Transverse colon (tissue), 4 donors: ENCODE measurements at regions not wholly inside any gene's neighbourhood (a gene's known extent, or its start where the extent isn't known, plus 50 kb on each side); places are given as distances from the start of the nearest gene placed in this dataset.
"Not testable (repeated sequence)": the region's sequence is repeated elsewhere in the genome, so short reads cannot be mapped to it uniquely, and the experiment has no call there.

Experiments
- DNase-seq: peaks from one replicate; pipeline ENCODE4 v3.0.0-alpha.2; 2019
- H3K27ac ChIP-seq, 4 donors: fragments of 200-600 bp; sonication (generic); 2 replicates each; pipeline ENCODE4 v1.5.1; 2016 to 2018; ENCODE audit warnings: inconsistent platforms in 4 of 4
- H3K27me3 ChIP-seq: fragments of 200-600 bp; sonication (generic); 2 replicates; pipeline ENCODE4 v1.5.1; 2017; ENCODE audit warnings: inconsistent platforms
- H3K36me3 ChIP-seq, 4 donors: fragments of 200-600 bp; sonication (generic); 2 replicates each; pipeline ENCODE4 v1.5.1; 2017 to 2019; ENCODE audit warnings: inconsistent platforms in 4 of 4
- H3K4me1 ChIP-seq, 4 donors: fragments of 200-600 bp; sonication (generic); 2 replicates each; pipeline ENCODE4 v1.5.1; 2017 to 2020; ENCODE audit warnings: inconsistent platforms in 4 of 4
- H3K4me3 ChIP-seq, 4 donors: fragments of 200-600 bp; sonication (generic); 1 replicate in 1 of 4; 2 replicates in 3 of 4; pipeline versions ENCODE4 v1.5.1 to v1.6.1; 2017 to 2019; ENCODE audit warnings: inconsistent platforms in 4 of 4
- H3K9me3 ChIP-seq, 2 donors: fragments of 200-600 bp; sonication (generic); 2 replicates each; pipeline ENCODE4 v1.5.1; 2017 to 2019; ENCODE audit warnings: inconsistent platforms in 2 of 2
- CTCF ChIP-seq, 5 experiments: fragments of 200-600 bp in 3 of 5; fragments of 450-650 bp in 2 of 5; sonication (generic) in 3 of 5; IDR thresholded peaks; 1 replicate in 2 of 5; 2 replicates in 3 of 5; pipeline ENCODE4 v1.5.1; 2016 to 2017; ENCODE audit warnings: antibody characterized with exemption in 5 of 5, inconsistent platforms in 3 of 5, mild to moderate bottlenecking in 2 of 5, moderate library complexity in 1 of 5
- EP300 ChIP-seq: sonication (generic); formaldehyde crosslinking; IDR thresholded peaks from one replicate; pipeline ENCODE4 v1.6.1; 2017; ENCODE audit warnings: antibody characterized with exemption, low read depth
- POLR2A ChIP-seq: fragments of 450-650 bp; IDR thresholded peaks from one replicate; pipeline ENCODE4 v1.6.1; 2016; ENCODE audit warnings: antibody characterized with exemption, mild to moderate bottlenecking, moderate library complexity
- POLR2AphosphoS5 ChIP-seq, 3 donors: sonication (generic); formaldehyde crosslinking; IDR thresholded peaks; one replicate each; pipeline ENCODE4 v1.6.1; 2016; ENCODE audit warnings: antibody characterized with exemption in 3 of 3
- WGBS, 2 donors: methylation state at CpG; one replicate each; pipeline ENCODE4 v1.1.5; 2018; ENCODE audit warnings: low coverage in 1 of 2; 5-methylcytosine and 5-hydroxymethylcytosine counted together
- in situ Hi-C, 4 donors: fragments of 200-750 bp; cut with MboI; loops; one replicate each; pipeline versions ENCODE4 v1.15.0 to v1.15.1; 2017; ENCODE audit warnings: low sequenced_read_pairs in 3 of 4, low pct_ligation_motif_present in 1 of 4, low pct_unique_long_range_greater_than_20kb in 1 of 4
- intact Hi-C: fragments of 100-400 bp; cut with DNase I; formaldehyde crosslinking; loops from one replicate; pipeline ENCODE4 v1.15.1; 2023; ENCODE audit warnings: low total_unique reads

DNA sequence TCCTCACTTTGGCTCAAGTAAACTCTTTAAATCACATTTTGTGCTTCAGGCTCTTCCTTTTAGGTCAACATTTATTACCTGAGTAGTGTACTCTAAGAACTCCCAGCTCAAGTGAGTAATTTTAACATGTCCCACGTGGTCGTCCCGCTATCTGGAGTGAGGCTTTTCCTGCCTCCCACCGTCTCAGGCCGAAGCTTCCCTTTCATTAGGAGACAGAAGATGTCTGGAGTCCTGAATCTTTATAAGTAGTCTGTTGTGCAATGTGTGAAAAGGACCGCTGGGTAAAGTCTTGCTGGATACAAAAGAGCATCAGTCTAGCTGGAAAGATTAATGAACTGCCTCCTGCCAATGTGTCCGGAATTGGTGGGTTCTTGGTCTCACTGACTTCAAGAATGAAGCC lies 117.7 kb upstream of the NEIL3 start:
- no peak overlapping the region for H3K27ac ChIP-seq
- no peaks in the 10 kb centered on the region for H3K27me3 ChIP-seq
- H3K4me3 ChIP-seq: no peak overlapping the region
- DNase-seq: no peak
- no peaks in the 10 kb centered on the region for H3K9me3 ChIP-seq
- in situ Hi-C loops (no loop called here), intact Hi-C loops (no loop called here)
- 92% methylated on average over 7 of the region's 7 CpGs; no CpG with 5 or more reads in 1 of the 2 donors for WGBS, 2 donors
- H3K4me1 ChIP-seq: no peaks in the 10 kb centered on the region
- no peaks in the 10 kb centered on the region for H3K36me3 ChIP-seq
- no peak for TF ChIP-seq EP300

DNA sequence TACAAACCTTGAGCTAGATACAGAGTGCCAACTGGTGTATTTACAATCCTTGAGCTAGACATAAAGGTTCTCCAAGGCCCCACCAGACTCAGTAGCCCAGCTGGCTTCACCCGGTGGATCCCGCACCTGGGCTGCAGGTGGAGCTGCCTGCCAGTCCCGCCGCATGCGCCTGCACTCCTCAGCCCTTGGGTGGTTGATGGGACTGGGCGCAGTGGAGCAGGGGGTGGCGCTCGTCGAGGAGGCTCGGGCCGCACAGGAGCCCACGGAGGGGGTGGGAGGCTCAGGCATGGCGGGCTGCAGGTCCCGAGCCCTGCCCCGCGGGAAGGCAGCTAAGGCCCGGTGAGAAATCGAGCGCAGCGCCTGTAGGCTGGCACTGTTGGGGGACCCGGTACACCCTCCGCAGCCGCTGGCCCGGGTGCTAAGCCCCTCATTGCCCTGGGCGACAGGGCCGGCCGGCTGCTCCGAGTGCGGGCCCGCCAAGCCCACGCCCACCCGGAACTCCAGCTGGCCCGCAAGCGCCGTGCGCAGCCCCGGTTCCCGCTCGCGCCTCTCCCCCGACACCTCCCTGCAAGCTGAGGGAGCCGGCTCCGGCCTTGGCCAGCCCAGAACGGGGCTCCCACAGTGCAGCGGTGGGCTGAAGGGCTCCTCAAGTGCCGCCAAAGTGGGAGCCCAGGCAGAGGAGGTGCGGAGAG lies 116.5 kb upstream of the NEIL3 start:
- DNase-seq, in situ Hi-C loops: not testable (repeated sequence)

DNA sequence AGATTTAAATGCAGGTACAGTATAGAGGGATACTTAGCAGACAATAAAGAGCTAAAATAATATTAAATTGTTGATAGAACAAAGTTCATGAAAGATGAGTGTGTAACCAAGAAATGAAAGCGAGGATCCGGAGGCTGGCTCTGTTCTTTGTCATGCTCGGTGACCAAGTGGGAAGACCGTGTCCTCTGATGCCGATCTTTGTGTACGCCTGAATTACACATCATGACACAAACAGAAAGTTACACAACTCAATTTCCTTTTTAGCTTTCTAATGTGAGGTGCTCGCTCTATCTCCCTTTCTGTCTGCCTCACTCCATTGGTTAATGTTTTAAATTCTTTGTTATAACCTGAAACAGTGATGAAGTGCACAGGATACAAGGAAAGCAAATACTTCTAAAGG lies 114.8 kb upstream of the NEIL3 start:
- intact Hi-C loops (no loop called here), in situ Hi-C loops (no loop called here)
- H3K4me3 ChIP-seq: no peak overlapping the region

More for the DNA sequence above, 116.5 kb upstream of the NEIL3 start:
- intact Hi-C loops, H3K27ac ChIP-seq, H3K4me3 ChIP-seq, H3K9me3 ChIP-seq, H3K27me3 ChIP-seq, H3K4me1 ChIP-seq, H3K36me3 ChIP-seq: not testable (repeated sequence)
- WGBS, 2 donors: 96 to 100% methylated on average over 2 to 47 of the region's 47 CpGs

DNA sequence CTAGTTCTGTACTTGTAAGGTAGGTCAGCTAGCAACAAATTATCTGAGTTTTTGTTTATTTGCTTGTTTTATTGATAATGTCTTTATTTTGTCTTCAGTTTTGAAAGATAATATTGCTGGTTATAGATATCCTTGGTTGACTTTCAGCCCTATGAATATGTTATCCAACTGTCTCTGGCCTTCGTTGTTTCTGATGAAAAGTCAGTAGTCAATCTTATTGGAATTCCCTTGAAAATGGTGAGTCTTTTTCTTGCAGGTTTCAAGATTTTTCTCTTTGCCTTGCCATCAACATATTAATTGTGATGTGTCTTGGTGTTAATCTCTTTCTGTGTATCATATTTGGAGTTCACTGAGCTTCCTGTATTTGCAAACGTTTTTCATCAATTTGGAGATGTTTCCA lies 113.1 kb upstream of the NEIL3 start:
- DNase-seq: no peak
- Histone ChIP-seq H3K36me3 (no peaks in the 10 kb centered on the region), H3K4me1 (no peaks in the 10 kb centered on the region), H3K9me3 (no peaks in the 10 kb centered on the region), H3K4me3 (no peak overlapping the region), H3K27ac (no peak overlapping the region), H3K27me3 (no peaks in the 10 kb centered on the region)
- in situ Hi-C loops: no loop called here
- no peak for TF ChIP-seq EP300
- TF ChIP-seq CTCF (IDR thresholded peaks at IDR 0.05): no peak
- no peak for TF ChIP-seq POLR2A
- no peak for TF ChIP-seq POLR2AphosphoS5 (IDR thresholded peaks at IDR 0.05)
- 67 to 100% methylated on average over 1 to 2 of the region's 2 CpGs for WGBS, 2 donors
- intact Hi-C loops: no loop called here

More for the DNA sequence above, 114.8 kb upstream of the NEIL3 start:
- no peak for DNase-seq
- WGBS, 2 donors: 53 to 62% methylated on average over 6 to 7 of the region's 7 CpGs
- Histone ChIP-seq H3K27ac (no peak overlapping the region), H3K36me3 (no peaks in the 10 kb centered on the region), H3K27me3 (no peaks in the 10 kb centered on the region), H3K4me1 (no peaks in the 10 kb centered on the region), H3K9me3 (no peaks in the 10 kb centered on the region)
- no peak for TF ChIP-seq CTCF (IDR thresholded peaks at IDR 0.05)
- TF ChIP-seq POLR2AphosphoS5 (IDR thresholded peaks at IDR 0.05): no peak
- TF ChIP-seq EP300: no peak
- TF ChIP-seq POLR2A: no peak

DNA sequence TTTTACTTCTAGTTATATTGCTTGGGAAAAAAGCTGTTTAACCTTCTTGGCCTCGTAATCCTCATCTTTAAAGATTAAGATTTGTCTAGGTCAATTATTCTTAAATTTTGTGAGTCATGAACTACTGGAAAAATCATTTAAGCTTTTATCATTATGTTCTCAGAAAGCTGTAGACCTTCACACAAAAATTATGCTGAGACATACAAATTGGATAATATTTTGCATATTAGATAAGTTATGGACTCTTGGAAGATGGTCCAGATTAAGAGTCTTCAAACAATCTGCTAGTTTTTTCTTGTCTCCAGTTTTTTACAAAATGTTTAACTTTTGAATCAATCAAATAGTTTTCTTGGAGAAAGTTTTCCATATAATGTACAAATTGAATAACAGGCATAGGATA lies 108.1 kb upstream of the NEIL3 start:
- 56 to 70% methylated on average over 1 of the region's 1 CpG for WGBS, 2 donors
- Histone ChIP-seq H3K27me3 (no peaks in the 10 kb centered on the region), H3K4me3 (no peak overlapping the region), H3K4me1 (no peaks in the 10 kb centered on the region), H3K9me3 (no peaks in the 10 kb centered on the region), H3K36me3 (no peaks in the 10 kb centered on the region), H3K27ac (no peak overlapping the region)
- intact Hi-C loops (no loop called here), in situ Hi-C loops (no loop called here)
- no peak for DNase-seq
- TF ChIP-seq POLR2AphosphoS5 (IDR thresholded peaks at IDR 0.05) (no peak), POLR2A (no peak), EP300 (no peak), CTCF (IDR thresholded peaks at IDR 0.05) (no peak)
